ENCODE measurements at regions not wholly inside any gene's neighbourhood (a gene's known extent, or its start where the extent isn't known, plus 50 kb on each side); places are given as distances from the start of the nearest gene placed in this dataset.

DNA sequence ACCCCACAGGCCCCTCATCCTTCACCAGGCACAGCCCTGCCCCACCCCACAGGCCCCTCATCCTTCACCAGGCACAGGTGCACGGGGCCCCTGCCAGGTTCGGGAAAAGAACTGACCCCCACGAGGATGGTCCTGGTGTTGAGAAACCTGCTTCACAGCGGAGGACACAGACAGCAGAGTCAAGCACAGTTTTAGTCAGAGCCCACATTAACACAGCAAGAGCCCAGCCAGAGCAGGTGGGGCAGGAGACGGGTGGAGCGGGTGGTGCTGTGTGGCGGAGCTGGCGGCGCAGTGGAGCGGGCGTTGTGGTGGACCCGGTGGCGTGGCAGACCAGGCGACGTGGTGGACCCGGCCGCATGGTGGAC is 1085.5 kb downstream of the BRD1 start:
- DNase-seq, result no peak

DNA sequence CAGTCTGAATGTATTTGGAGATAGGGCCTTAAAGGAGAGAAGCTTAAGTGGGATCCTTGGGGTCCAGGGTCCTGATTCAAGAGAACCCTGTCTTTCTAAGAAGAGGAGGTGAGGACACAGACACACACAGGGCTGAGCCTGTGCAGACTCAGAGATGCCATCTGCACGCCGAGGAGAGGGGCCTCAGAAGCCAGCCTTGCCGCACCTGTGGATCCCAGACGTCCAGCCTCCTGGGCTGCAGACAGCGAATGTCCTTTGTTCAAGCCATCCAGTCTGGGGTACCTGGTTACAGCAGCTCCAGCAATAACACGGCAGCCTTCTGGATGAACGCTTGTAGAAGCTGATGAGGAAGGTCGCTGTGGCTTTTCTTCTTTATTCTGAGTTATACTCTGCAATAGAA is 1086.1 kb downstream of the BRD1 start:
- DNase-seq, result no peak

DNA sequence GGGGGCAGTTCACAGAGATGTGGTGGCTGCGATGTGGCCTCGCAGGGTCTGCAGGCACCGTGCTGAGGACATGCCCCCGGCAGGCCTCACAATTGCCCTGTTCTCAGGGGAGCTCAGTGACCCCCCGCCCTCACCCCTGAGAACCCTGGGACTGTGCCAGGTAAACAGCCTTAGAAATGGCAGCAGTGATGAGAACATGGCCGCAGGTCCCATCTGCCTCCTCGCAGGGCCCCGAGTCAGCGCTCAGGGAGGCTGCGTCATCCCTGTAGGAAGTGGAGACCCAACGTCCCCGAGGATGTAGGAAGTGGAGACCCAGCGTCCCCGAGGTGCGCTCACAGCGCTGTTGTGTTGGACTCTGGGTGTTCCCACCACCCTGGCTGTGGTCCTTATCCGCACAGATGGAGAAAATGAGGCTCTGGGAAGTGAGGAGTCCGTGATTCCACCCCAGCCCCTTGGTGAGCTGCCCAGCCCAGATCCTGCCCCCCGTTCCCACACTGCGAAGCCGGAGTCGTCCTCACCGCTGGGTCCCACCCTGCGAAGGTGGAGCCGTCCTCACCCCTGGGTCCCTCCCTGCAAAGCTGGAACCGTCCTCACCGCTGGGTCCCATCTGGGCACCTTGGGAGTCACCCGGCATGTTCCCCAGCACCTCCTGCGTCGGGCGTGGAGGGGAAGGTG is 1086.8 kb downstream of the BRD1 start:
- DNase-seq, result no peak

DNA sequence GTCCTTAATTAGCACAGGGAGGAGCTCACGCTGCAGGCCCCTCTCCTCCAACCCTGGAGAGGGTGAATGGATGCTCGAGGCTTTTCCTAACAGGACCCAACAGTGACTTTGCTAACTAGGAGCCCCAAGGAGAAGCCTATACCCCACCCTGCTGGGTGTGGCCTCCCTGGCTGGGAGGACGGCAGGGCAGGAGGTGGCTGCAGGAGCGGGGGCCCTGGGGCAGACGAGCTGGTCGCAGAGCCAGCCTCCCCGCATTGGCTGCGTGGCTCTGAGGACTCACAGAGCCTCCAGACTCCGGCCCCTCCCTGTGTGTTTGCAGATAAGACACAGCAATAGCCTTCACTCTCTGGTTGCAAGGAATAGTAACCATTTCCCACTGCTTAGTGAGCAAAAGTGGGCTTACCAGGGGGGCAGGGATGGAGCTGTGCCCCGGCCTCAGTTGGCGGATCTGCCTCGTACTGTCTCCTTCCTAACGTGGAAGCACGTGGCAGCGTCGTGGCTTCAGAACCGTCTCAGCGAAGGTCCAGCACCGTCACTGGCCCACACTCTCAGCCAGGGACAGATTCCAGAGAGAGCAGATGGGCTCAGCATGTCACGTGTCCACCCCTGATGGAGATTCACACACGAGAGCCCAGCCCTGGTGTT is 1087.5 kb downstream of the BRD1 start:
- no peak for DNase-seq

DNA sequence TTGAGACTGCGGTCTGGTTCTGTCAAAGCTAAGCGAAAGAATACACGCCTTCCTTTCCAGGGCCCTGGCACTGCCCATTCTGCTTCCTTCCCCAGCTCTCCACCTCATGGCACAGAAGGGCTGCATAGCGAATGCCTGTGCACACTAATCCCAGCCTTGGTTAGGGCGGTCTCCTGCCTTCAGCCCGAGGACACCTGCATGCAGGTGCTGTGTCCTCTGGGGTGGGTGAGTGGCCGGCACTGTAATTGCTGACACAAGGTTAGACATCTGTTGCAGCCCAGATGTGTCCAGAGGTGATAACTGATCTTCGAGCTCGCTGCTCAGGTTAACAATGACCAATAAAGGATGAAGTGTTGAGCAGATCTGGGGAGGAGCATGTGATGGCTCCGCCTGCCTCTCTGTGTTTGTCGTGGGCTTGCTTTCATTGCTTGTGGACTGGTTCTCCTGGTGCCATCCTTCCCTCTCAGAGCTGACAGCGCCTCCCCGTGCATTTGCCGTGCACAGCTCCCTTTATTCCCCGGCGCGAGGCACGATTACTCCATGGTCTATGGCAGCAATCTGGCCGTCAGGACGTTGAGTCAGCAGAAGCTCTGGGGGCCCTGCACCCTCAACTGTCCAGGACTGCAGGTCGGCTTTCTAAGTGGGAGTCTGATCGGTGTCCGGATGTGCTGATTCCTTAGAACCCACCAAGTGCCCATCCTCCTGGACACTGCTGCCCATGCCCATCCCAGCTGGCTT is 1088.2 kb downstream of the BRD1 start:
- no peak for DNase-seq

DNA sequence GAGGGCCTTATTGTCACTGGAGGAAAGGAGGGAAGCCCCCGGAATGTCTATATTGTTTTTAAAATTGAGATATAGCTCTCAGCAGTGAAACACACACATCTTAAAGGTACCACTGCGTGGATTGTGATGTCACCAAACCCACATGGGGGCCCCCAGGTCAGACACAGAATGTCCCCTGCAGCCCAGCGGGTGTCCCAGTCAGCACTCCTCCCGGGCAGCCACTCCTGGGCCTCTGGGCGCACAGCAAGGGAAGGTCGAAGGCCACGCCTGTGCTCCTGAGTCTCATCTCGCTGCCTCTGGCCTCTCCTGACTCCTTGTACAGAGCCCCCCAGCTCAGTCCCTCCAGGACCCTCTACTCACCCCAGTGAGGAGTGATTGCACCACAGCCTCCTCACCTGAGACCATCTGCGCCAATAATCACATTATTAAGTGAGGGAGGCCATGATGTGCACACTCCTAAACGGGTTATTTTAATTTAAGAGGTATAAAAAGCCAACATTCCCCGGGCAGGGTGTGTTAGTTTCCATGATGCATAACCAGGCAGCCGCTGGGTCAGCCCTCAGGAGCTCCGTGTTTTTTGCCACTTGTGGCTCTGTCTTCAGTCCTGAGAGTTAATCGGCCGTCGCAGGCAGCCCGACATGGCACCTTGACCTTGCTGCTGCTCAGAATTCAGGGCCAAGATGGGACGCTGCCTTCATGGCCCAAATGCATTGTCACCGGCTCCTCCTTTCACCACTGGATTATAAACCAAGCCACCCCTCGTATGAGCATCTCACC is 1089.3 kb downstream of the BRD1 start:
- DNase-seq, result no peak

DNA sequence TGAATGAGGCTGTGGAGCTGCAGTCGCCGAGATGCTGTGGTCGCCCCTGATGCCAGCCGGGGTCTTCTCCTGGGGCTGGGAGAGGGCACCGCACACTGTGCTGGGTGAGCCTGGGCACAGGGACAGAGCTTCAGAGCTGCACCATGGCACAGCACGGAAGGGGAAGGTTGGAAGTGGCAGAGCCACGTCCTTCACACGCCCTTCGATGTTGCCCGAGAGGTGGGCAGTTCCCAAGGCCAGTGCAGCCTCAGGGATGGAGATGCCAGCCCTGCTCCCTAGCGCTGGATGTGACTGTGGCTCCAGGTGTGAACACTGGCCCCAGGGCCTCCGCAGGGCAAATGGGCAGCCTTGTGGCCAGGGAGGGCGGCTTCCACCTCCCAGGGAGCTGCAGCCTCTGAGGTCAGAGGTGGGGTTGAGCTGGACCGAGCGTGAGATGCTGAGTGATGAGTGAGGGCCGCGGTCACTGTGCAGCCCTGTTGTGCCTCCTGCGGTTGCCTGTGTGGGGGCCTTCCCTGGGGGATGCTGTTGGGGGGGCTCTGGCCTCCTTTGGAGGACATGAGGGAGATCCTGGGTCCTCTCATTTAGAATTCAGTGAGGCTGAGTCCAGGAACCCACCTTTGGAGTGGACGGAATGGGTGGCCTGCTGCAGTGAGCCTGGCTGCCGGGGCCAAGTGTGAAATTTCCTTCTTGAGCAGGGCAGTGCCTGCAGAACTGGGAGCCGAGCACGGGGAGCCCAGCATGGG is 1090.0 kb downstream of the BRD1 start:
- DNase-seq, result no peak

DNA sequence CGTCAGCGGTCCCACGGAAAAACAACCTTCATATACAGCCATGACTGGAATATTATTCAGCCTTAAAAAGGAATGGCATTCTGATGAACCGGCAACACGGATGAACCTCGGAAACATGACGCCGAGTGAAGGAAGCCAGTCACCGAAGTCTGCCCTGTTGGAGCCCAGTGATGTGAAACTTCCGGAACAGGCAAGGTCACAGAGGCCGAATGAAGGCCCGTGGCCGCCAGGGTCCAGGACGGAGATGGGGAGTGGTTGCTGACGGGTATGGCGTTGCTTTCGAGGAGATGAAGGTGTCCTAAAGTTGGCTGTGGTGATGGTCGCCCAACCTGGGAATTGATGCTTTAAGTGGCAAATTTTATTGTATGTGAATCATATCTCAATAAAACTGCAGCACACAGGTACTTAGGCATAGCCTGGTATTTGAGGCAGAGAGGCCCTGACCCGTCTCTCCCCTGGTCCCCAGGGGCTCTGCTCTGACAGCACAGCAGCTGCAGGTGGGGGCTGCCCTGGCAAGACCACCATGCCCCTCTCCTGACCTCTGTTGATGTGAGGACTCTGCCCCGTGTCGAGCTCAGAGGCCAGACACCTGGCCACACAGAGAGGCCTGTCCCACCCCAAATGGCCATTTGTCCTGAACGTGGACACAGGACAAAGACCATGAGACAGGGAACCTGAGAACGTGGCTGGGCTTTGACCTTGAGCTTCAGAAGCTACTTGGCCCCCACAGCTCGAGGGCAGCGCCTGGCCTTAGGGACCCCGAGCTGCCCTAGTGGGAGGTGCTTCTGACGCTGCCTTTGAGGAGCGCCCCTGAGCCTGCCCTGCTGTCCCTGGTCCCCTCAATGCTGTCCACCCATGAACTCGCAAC is 1090.8 kb downstream of the BRD1 start:
- no peak for DNase-seq

DNA sequence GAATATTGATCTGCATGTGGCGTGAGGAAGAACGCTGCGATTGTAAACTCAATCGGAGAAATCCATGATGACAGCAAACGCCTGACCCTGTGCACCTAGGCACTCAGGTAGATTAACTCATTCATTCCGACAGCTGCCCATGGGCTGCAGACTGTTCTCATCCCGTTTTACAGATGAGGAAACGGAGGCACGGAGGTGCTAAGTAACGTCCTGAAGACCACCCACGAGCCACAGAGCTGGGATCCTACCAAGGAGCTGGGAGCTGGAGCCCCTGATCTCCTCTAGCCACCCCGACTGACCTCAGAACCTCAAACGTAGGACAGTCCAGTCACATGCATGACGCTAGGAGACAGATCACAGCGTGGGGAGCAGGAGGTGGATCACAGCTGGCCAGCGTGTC is 1092.7 kb downstream of the BRD1 start:
- DNase-seq, result no peak

DNA sequence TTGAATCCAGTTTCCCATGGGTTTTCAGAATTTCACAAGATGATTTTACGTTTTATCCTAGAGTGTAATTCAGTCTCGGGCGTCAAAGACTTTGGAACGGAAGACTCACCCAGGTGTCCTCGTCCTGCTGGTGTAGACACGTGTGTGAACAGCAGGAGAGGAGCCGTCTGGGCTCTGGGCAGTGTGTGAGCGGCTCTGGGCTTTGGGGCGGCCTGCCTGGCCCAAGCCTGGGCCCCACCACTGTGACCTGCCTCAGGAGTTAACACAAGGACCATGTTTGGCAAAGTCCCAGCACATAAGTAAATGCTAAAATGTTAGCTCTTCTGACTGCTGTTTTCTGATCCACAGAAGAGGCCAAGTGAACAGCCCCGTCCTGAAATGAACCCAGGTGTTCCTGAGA is 1093.3 kb downstream of the BRD1 start:
- no peak for DNase-seq

DNA sequence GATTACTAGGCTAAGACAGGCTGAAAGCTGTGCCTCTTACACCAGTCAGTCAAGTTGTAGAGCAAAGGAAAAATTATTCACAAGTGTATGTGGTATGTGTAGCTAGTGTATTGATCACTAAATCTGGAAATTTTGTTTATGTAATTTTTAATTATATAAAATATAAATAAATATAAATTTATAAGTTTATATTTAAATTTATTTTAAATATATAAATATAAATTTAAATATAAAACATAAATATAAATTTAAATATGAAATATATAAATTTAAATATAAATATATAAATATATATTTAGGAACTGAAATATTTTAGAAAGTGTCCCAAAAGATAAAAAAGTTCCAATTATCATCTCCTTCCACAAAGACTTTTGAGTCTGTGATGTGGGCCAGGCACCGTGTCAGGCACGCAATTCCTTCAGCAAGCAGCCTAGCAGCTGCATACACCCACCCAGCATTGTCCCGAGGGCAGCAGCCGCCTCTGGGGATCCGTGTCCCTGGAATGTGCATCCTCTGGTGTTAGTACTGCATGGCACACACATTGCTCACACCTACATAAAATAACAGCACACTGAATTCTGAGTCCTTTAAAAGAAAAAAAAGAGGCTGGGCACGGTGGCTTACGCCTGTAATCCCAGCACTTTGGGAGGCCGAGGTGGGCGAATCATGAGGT is 1098.0 kb downstream of the BRD1 start:
- DNase-seq, result no peak

DNA sequence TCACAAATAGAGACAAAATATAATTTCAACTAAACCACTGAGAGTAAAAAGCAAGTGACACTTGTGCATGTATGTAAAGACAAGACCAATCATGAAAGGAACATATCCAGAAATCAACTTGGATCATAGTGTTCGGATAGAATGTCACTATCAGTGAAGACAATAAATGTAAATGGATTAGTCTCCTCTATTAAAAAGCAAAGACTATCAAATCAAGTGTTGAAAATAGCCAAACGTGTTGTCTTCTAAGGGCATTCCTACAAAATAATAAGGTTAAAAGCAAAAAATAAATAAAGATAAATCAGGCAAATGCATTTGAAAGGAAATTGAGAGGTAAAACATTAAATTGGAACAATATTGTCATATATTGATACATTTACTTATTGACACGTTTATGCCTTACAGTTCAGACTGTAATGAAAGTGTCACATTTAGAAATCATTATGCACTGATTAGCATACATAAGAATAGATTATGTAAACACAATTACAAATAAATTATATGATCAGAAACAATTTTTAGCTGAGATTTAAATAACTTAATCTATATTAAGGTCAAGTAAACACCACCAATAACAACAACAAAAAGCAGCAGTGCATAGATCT is 1100.1 kb downstream of the BRD1 start:
- no peak for DNase-seq

DNA sequence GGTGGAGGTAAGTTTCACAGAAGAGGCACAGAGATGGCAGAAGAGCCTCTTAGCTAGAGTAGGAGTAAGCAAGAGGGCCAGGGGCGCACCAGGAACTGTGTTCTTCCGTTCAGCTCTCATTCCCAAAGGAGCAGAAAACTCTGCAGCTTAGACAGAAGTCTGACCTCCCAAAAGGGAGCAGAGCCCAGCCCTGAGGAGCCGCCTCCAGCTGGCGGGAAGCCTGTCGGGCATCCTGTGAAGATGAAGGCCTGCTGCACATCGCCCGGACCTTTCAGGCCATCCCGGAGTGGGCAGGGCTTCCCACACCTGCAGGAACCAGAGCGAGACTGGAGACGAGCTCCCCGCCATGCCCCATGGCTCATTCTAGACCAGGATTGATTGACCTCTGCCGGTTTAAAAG is 1102.8 kb downstream of the BRD1 start:
- DNase-seq, result no peak

DNA sequence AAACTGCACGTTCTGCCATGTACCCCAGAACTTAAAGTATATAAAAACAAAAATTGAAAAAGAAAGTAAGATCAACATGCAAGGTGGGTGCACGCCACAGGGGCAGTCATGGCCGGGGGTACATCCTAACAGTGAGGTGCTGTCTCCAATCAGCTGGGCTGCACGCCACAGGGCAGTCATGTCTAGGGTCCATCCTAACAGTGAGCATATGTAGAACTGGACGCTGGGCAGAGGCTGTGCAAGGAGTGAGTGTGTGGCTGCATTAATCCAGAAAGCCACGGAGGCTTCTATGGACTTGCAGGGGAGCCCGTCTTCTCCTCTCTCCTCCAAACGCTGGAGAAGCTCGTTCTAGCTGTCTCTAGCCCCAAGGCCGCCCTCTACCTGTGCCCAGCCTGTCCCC is 1105.0 kb downstream of the BRD1 start:
- no peak for DNase-seq

DNA sequence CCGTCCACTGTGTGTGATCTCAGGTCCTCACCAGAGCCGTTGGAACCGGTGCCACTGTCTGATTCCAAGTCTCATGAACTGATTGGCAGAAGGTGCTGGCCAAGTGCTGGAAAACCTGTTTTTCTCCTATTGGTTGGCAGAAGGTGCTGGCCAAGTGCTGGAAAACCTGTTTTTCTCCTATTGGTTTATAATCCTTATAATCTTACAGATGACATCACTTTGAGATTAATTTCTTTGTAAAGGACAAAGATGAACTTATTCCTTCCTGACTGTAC is 1106.3 kb downstream of the BRD1 start:
- no peak for DNase-seq

DNA sequence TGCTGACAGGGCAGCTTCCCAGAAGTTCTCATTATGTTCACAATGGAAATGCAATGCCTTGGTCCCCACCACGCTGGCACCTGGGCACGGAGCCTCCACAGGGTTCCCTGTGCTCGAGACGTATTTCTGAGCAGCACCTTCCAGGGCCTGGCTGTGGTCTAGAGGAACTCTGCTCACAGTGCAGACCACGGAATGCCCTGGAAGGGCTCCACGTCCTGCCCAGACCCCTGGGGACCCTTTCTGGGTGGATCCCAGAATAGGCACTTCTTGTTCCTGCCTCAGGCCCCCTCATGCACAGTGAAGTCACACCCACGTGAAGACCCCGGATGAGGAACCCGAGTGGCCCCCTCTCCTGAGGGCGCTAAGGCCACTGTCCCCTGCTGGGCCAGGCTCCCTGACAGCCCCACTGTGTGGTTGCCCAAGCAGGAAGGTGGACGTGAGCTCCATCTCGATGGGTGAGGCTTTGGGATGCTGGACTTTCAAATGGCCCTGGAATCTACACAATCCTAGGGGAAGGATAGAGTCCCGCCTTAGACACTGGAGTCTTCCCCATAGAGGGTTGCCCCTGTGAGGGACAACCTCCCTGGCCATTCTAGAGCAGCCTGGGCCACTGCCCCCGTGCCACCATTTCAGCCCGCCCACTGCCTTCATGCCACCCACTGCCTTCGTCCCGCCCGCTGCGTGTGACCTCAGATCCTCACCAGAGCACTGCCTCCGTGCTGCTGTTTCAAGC is 1106.8 kb downstream of the BRD1 start:
- no peak for DNase-seq

DNA sequence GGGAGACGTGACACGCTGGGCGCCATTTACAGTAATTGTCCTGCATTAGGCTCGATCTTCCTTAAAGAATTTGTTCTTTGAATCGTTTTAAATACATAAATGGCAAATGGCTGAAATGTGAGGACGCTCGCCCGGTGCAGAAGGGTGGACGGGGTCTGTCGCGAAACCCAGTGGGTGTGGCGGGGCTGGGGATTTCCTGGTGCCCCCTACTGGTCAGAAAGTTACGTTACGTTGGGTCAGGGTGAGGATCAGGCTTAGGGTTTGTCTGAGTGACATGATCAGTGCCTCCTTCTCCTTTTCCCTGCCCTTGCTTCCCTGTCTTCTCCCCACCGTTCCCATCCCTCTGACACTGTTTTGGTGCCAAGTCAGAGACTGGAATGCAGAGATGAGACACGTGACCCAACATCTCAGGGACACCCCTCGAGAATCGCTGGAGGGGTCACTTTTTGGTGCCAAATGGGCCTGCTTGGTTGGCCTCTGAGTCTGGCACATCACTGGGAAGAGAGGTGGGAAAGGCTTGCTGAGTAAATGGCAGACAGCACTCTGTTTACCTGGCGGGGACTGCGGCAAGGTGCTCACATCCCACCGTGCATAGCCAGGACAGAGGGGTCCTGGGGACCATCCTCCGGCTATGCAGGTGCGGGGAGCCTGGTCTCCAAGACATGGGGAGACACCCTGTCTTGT is 1107.6 kb downstream of the BRD1 start:
- no peak for DNase-seq

DNA sequence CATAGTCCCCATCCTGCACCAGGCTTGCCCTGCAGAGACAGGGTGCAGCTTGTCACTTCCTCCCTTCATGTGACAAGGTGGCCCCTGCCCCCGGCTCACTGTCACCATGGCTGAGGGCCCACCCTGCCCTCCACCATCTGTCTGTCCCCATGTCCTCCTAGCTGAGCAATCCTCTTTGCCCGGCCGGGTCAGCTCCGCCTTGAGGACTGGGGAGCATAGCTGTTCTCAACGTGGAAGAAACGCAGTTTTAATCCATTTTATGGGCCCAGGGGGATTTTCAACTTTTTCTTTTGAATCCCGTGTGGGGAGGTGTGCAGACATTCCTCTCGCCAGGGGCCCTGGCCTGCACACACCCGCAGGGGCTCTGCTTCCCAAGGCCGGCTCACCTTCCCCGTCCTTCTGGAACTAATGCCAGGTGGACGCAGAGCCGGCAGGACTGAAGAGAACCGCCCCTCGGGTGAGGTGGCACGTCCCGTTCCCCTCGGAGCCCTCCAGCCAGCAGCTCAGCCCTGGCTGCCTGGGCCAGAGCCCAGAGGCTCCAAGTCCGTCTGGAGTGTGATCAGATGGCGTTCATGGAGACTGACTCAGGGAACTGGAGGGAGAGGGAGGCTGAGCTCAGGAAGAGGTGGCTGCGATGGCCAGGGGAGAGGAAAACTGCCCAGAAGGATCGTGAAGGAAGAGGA is 1108.7 kb downstream of the BRD1 start:
- DNase-seq, result no peak
